ENCODE measurements at regions not wholly inside any gene's neighbourhood (a gene's known extent, or its start where the extent isn't known, plus 50 kb on each side); places are given as distances from the start of the nearest gene placed in this dataset.

DNA sequence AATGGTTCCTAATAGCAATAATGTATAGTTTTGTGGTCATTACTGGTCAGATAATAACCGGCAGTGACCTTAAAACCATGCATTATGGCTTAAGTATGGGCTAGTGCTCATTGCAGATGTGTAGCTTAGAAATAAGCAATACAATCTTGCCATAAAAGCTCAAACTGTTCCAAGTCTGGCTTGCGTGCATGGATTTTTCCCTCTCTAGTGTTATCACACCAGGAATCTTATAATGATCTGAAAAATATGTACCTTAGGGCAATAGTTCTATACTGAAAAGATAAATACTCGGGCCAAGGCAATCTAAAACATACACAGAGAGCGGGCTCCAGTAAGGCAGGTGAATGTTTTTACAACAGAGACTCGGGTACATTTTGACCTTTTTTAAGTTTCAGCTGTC, 157.8 kb downstream of the DHX15 start:
- Histone ChIP-seq H3K4me3 (ENCODE audit: low read length in 2 of 2) (no peak overlapping the region), H3K27ac (ENCODE audit: low read depth in 1 of 2, low read length in 1 of 2) (no peak overlapping the region), H3K27me3 (ENCODE audit: control insufficient read depth in 2 of 2, insufficient read depth in 1 of 2, low read length in 1 of 2) (no peaks in the 10 kb centered on the region), H3K36me3 (ENCODE audit: control insufficient read depth in 2 of 2, insufficient read depth in 2 of 2, low read length in 1 of 2) (no peaks in the 10 kb centered on the region), H3K9me3 (ENCODE audit: control insufficient read depth in 2 of 2, insufficient read depth in 1 of 2, low read length in 1 of 2) (no peaks in the 10 kb centered on the region), H3K4me1 (ENCODE audit: control insufficient read depth in 2 of 2, insufficient read depth in 2 of 2, low read length in 2 of 2) (no peaks in the 10 kb centered on the region)
- no peak for DNase-seq (ENCODE audit: low read depth in 6 of 9, low spot score in 9 of 9)
- 92% methylated on average over 5 of the region's 5 CpGs for WGBS

DNA sequence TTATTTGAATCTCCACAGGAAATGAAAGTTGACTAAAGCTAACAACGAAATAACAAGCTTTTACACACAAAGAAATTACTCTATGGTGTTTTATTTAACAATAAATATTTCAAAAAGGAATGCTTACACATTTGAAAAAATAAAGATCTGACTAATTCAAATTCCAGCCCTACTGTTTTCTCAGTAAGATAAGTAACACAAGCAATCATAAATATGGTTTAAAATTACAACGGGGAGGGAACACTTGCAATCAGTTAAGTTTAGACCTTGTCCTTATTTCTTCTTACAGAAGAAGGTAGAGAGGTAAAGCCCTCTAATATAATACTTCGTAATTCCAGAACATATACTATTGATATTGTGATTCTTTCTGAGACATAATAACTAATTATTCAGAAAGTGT, 158.5 kb downstream of the DHX15 start:
- Histone ChIP-seq H3K27me3 (ENCODE audit: control insufficient read depth in 2 of 2, insufficient read depth in 1 of 2, low read length in 1 of 2) (no peaks in the 10 kb centered on the region), H3K9me3 (ENCODE audit: control insufficient read depth in 2 of 2, insufficient read depth in 1 of 2, low read length in 1 of 2) (no peaks in the 10 kb centered on the region), H3K36me3 (ENCODE audit: control insufficient read depth in 2 of 2, insufficient read depth in 2 of 2, low read length in 1 of 2) (no peaks in the 10 kb centered on the region), H3K4me1 (ENCODE audit: control insufficient read depth in 2 of 2, insufficient read depth in 2 of 2, low read length in 2 of 2) (no peaks in the 10 kb centered on the region), H3K4me3 (ENCODE audit: low read length in 2 of 2) (no peak overlapping the region), H3K27ac (ENCODE audit: low read depth in 1 of 2, low read length in 1 of 2) (no peak overlapping the region)
- DNase-seq (ENCODE audit: low read depth in 6 of 9, low spot score in 9 of 9): no peak
- WGBS: 87% methylated on average over 3 of the region's 3 CpGs

- Histone ChIP-seq H3K27ac (ENCODE audit: low read depth in 1 of 2, low read length in 1 of 2) (no peak overlapping the region), H3K9me3 (ENCODE audit: control insufficient read depth in 2 of 2, insufficient read depth in 1 of 2, low read length in 1 of 2) (no peaks in the 10 kb centered on the region), H3K4me1 (ENCODE audit: control insufficient read depth in 2 of 2, insufficient read depth in 2 of 2, low read length in 2 of 2) (no peaks in the 10 kb centered on the region), H3K27me3 (ENCODE audit: control insufficient read depth in 2 of 2, insufficient read depth in 1 of 2, low read length in 1 of 2) (no peaks in the 10 kb centered on the region), H3K36me3 (ENCODE audit: control insufficient read depth in 2 of 2, insufficient read depth in 2 of 2, low read length in 1 of 2) (no peaks in the 10 kb centered on the region), H3K4me3 (ENCODE audit: low read length in 2 of 2) (no peak overlapping the region)
- WGBS: 98% methylated on average over 3 of the region's 3 CpGs
- DNase-seq (ENCODE audit: low read depth in 6 of 9, low spot score in 9 of 9): no peak
These were observed 160.7 kb downstream of the DHX15 start for GRCh38 chr4:24423670-24424069.

- Histone ChIP-seq H3K27me3 (ENCODE audit: control insufficient read depth in 2 of 2, insufficient read depth in 1 of 2, low read length in 1 of 2) (no peaks in the 10 kb centered on the region), H3K4me1 (ENCODE audit: control insufficient read depth in 2 of 2, insufficient read depth in 2 of 2, low read length in 2 of 2) (no peaks in the 10 kb centered on the region), H3K27ac (ENCODE audit: low read depth in 1 of 2, low read length in 1 of 2) (no peak overlapping the region), H3K4me3 (ENCODE audit: low read length in 2 of 2) (no peak overlapping the region), H3K9me3 (ENCODE audit: control insufficient read depth in 2 of 2, insufficient read depth in 1 of 2, low read length in 1 of 2) (no peaks in the 10 kb centered on the region), H3K36me3 (ENCODE audit: control insufficient read depth in 2 of 2, insufficient read depth in 2 of 2, low read length in 1 of 2) (no peaks in the 10 kb centered on the region)
- WGBS: 93% methylated on average over 2 of the region's 2 CpGs
- DNase-seq (ENCODE audit: low read depth in 6 of 9, low spot score in 9 of 9): no peak
These were observed 161.7 kb downstream of the DHX15 start for GRCh38 chr4:24422644-24423043.

GRCh38 chr4:24419181-24420034, 164.9 kb downstream of the DHX15 start:
- peak in 8 of 9 donors; percentile 14 to 62 (median 40) for DNase-seq (ENCODE audit: low read depth in 6 of 9, low spot score in 9 of 9)
- H3K9me3 ChIP-seq (ENCODE audit: control insufficient read depth in 2 of 2, insufficient read depth in 1 of 2, low read length in 1 of 2): no peaks in the 10 kb centered on the region
- 8% methylated on average over 8 of the region's 8 CpGs for WGBS

GRCh38 chr4:24417206-24417605, 167.1 kb downstream of the DHX15 start:
- Histone ChIP-seq H3K9me3 (ENCODE audit: control insufficient read depth in 2 of 2, insufficient read depth in 1 of 2, low read length in 1 of 2) (no peaks in the 10 kb centered on the region), H3K4me1 (ENCODE audit: control insufficient read depth in 2 of 2, insufficient read depth in 2 of 2, low read length in 2 of 2) (no peaks in the 10 kb centered on the region), H3K27me3 (ENCODE audit: control insufficient read depth in 2 of 2, insufficient read depth in 1 of 2, low read length in 1 of 2) (no peaks in the 10 kb centered on the region), H3K27ac (ENCODE audit: low read depth in 1 of 2, low read length in 1 of 2) (no peak overlapping the region), H3K36me3 (ENCODE audit: control insufficient read depth in 2 of 2, insufficient read depth in 2 of 2, low read length in 1 of 2) (no peaks in the 10 kb centered on the region), H3K4me3 (ENCODE audit: low read length in 2 of 2) (no peak overlapping the region)
- no peak for DNase-seq (ENCODE audit: low read depth in 6 of 9, low spot score in 9 of 9)

More at GRCh38 chr4:24419181-24420034, 164.9 kb downstream of the DHX15 start:
- no peaks in the 10 kb centered on the region for H3K4me1 ChIP-seq (ENCODE audit: control insufficient read depth in 2 of 2, insufficient read depth in 2 of 2, low read length in 2 of 2)
- H3K4me3 ChIP-seq (ENCODE audit: low read length in 2 of 2): no peak overlapping the region
- no peak overlapping the region for H3K27ac ChIP-seq (ENCODE audit: low read depth in 1 of 2, low read length in 1 of 2)
- H3K27me3 ChIP-seq (ENCODE audit: control insufficient read depth in 2 of 2, insufficient read depth in 1 of 2, low read length in 1 of 2): no peaks in the 10 kb centered on the region
- no peaks in the 10 kb centered on the region for H3K36me3 ChIP-seq (ENCODE audit: control insufficient read depth in 2 of 2, insufficient read depth in 2 of 2, low read length in 1 of 2)

- no peaks in the 10 kb centered on the region for H3K4me1 ChIP-seq (ENCODE audit: control insufficient read depth in 2 of 2, insufficient read depth in 2 of 2, low read length in 2 of 2)
- H3K27ac ChIP-seq (ENCODE audit: low read depth in 1 of 2, low read length in 1 of 2): no peak overlapping the region
- WGBS: 96% methylated on average over 5 of the region's 5 CpGs
- DNase-seq (ENCODE audit: low read depth in 6 of 9, low spot score in 9 of 9): no peak
- H3K27me3 ChIP-seq (ENCODE audit: control insufficient read depth in 2 of 2, insufficient read depth in 1 of 2, low read length in 1 of 2): no peaks in the 10 kb centered on the region
- H3K4me3 ChIP-seq (ENCODE audit: low read length in 2 of 2): no peak overlapping the region
- H3K36me3 ChIP-seq (ENCODE audit: control insufficient read depth in 2 of 2, insufficient read depth in 2 of 2, low read length in 1 of 2): no peaks in the 10 kb centered on the region
- no peaks in the 10 kb centered on the region for H3K9me3 ChIP-seq (ENCODE audit: control insufficient read depth in 2 of 2, insufficient read depth in 1 of 2, low read length in 1 of 2)
These were observed 168.1 kb downstream of the DHX15 start for GRCh38 chr4:24416293-24416692.

GRCh38 chr4:24413311-24413784, 171.0 kb downstream of the DHX15 start:
- H3K36me3 ChIP-seq (ENCODE audit: control insufficient read depth in 2 of 2, insufficient read depth in 2 of 2, low read length in 1 of 2): no peaks in the 10 kb centered on the region
- H3K4me3 ChIP-seq (ENCODE audit: low read length in 2 of 2): no peak overlapping the region
- H3K27ac ChIP-seq (ENCODE audit: low read depth in 1 of 2, low read length in 1 of 2): no peak overlapping the region
- WGBS: 29% methylated on average over 8 of the region's 8 CpGs
- H3K27me3 ChIP-seq (ENCODE audit: control insufficient read depth in 2 of 2, insufficient read depth in 1 of 2, low read length in 1 of 2): no peaks in the 10 kb centered on the region
- no peaks in the 10 kb centered on the region for H3K9me3 ChIP-seq (ENCODE audit: control insufficient read depth in 2 of 2, insufficient read depth in 1 of 2, low read length in 1 of 2)
- no peaks in the 10 kb centered on the region for H3K4me1 ChIP-seq (ENCODE audit: control insufficient read depth in 2 of 2, insufficient read depth in 2 of 2, low read length in 2 of 2)
- no peak for DNase-seq (ENCODE audit: low read depth in 6 of 9, low spot score in 9 of 9)

- H3K27me3 ChIP-seq (ENCODE audit: control insufficient read depth in 2 of 2, insufficient read depth in 1 of 2, low read length in 1 of 2): no peaks in the 10 kb centered on the region
- no peak for DNase-seq (ENCODE audit: low read depth in 6 of 9, low spot score in 9 of 9)
- WGBS: 94% methylated on average over 2 of the region's 2 CpGs
- no peaks in the 10 kb centered on the region for H3K4me1 ChIP-seq (ENCODE audit: control insufficient read depth in 2 of 2, insufficient read depth in 2 of 2, low read length in 2 of 2)
- H3K27ac ChIP-seq (ENCODE audit: low read depth in 1 of 2, low read length in 1 of 2): no peak overlapping the region
- no peaks in the 10 kb centered on the region for H3K36me3 ChIP-seq (ENCODE audit: control insufficient read depth in 2 of 2, insufficient read depth in 2 of 2, low read length in 1 of 2)
- H3K9me3 ChIP-seq (ENCODE audit: control insufficient read depth in 2 of 2, insufficient read depth in 1 of 2, low read length in 1 of 2): no peaks in the 10 kb centered on the region
- H3K4me3 ChIP-seq (ENCODE audit: low read length in 2 of 2): no peak overlapping the region
These were observed 172.5 kb downstream of the DHX15 start for GRCh38 chr4:24411806-24412205.
